Mesenchymal stem cell (in vitro differentiated cells and primary cell): ENCODE measurements at regions not wholly inside any gene's neighbourhood (a gene's known extent, or its start where the extent isn't known, plus 50 kb on each side); places are given as distances from the start of the nearest gene placed in this dataset.

Source experiments
- DNase-seq: peaks from one replicate; pipeline ENCODE4 v3.0.0-alpha.2; 2013
- H2AFZ ChIP-seq: one replicate; pipeline ENCODE4 v1.6.1; 2013; ENCODE audit warnings: low read depth, mild to moderate bottlenecking, control low read depth, inconsistent platforms, low read length, moderate library complexity
- H2AK5ac ChIP-seq: 2 replicates; pipeline ENCODE4 v1.6.1; 2013; ENCODE audit warnings: low read length, moderate library complexity, mild to moderate bottlenecking, inconsistent platforms; ENCODE audit not compliant: severe bottlenecking
- H2BK120ac ChIP-seq: one replicate; pipeline ENCODE4 v1.6.1; 2013; ENCODE audit warnings: low read depth, mild to moderate bottlenecking, inconsistent platforms, low read length, moderate library complexity
- H2BK12ac ChIP-seq, 2 experiments: one replicate each; pipeline ENCODE4 v1.6.1; 2013; ENCODE audit warnings: inconsistent platforms in 2 of 2, low read length in 2 of 2, mild to moderate bottlenecking in 2 of 2, moderate library complexity in 2 of 2, control low read depth in 1 of 2
- H2BK15ac ChIP-seq: one replicate; pipeline ENCODE4 v1.6.1; 2013; ENCODE audit warnings: mild to moderate bottlenecking, low read depth, inconsistent platforms; ENCODE audit not compliant: poor library complexity, severe bottlenecking
- H2BK5ac ChIP-seq: 2 replicates; pipeline ENCODE4 v1.6.1; 2013; ENCODE audit warnings: low read depth, mild to moderate bottlenecking, low read length, control low read depth, inconsistent platforms; ENCODE audit not compliant: poor library complexity, severe bottlenecking
- H3K14ac ChIP-seq, 2 experiments: one replicate each; pipeline ENCODE4 v1.6.1; 2013; ENCODE audit warnings: inconsistent platforms in 2 of 2, low read length in 2 of 2, control low read depth in 1 of 2, mild to moderate bottlenecking in 1 of 2, moderate library complexity in 1 of 2
- H3K18ac ChIP-seq, 2 experiments: one replicate each; pipeline ENCODE4 v1.6.1; 2013; ENCODE audit warnings: inconsistent platforms in 2 of 2, low read length in 2 of 2, control low read depth in 1 of 2, low read depth in 1 of 2, mild to moderate bottlenecking in 1 of 2
- H3K23ac ChIP-seq, 2 experiments: one replicate each; pipeline ENCODE4 v1.6.1; 2013; ENCODE audit warnings: inconsistent platforms in 2 of 2, low read length in 2 of 2, mild to moderate bottlenecking in 2 of 2, moderate library complexity in 2 of 2, control low read depth in 1 of 2
- H3K27ac ChIP-seq: 2 replicates; pipeline ENCODE4 v1.5.1; 2013; ENCODE audit warnings: mild to moderate bottlenecking, moderate library complexity, low read length, control low read depth, inconsistent platforms; ENCODE audit not compliant: poor library complexity, severe bottlenecking
- H3K27me3 ChIP-seq, 2 experiments: 2 replicates each; pipeline versions ENCODE4 v1.6.1 to v1.7.0; 2013; ENCODE audit warnings: low read length in 2 of 2, mild to moderate bottlenecking in 2 of 2, moderate library complexity in 2 of 2, control low read depth in 1 of 2, inconsistent platforms in 1 of 2; ENCODE audit not compliant: control insufficient read depth in 1 of 2, insufficient read depth in 1 of 2
- H3K36me3 ChIP-seq, 2 experiments: 2 replicates each; pipeline versions ENCODE4 v1.6.1 to v1.7.0; 2013; ENCODE audit warnings: low read length in 2 of 2, control low read depth in 1 of 2, inconsistent platforms in 1 of 2, low read depth in 1 of 2, mild to moderate bottlenecking in 1 of 2; ENCODE audit not compliant: insufficient read depth in 2 of 2, control insufficient read depth in 1 of 2
- H3K4ac ChIP-seq, 2 experiments: one replicate each; pipeline ENCODE4 v1.6.1; 2013; ENCODE audit warnings: inconsistent platforms in 2 of 2, low read length in 2 of 2, mild to moderate bottlenecking in 2 of 2, moderate library complexity in 2 of 2, control low read depth in 1 of 2, low read depth in 1 of 2
- H3K4me1 ChIP-seq: 2 replicates; pipeline ENCODE4 v1.6.1; 2013; ENCODE audit warnings: low read depth, low read length, control low read depth; ENCODE audit not compliant: control insufficient read depth, insufficient read depth
- H3K4me2 ChIP-seq: 2 replicates; pipeline ENCODE4 v1.6.1; 2013; ENCODE audit warnings: low read length, mild to moderate bottlenecking, inconsistent platforms; ENCODE audit not compliant: poor library complexity, severe bottlenecking
- H3K4me3 ChIP-seq, 2 experiments: 2 replicates each; pipeline versions ENCODE4 v1.5.1 to v1.7.0; 2013; ENCODE audit warnings: low read length in 2 of 2, mild to moderate bottlenecking in 2 of 2, control low read depth in 1 of 2, low read depth in 1 of 2; ENCODE audit not compliant: insufficient read depth in 1 of 2
- H3K79me1 ChIP-seq: replicated peaks from 2 replicates; pipeline ENCODE4 v1.6.1; 2013; ENCODE audit warnings: mild to moderate bottlenecking, control low read depth, low read length, inconsistent platforms; ENCODE audit not compliant: poor library complexity, severe bottlenecking
- H3K9ac ChIP-seq: 2 replicates; pipeline ENCODE4 v1.7.0; 2013; ENCODE audit warnings: mild to moderate bottlenecking, low read length, moderate library complexity
- H3K9me3 ChIP-seq: 2 replicates; pipeline ENCODE4 v1.7.0; 2013; ENCODE audit warnings: mild to moderate bottlenecking, low read length; ENCODE audit not compliant: control insufficient read depth
- H4K8ac ChIP-seq: one replicate; pipeline ENCODE4 v1.6.1; 2013; ENCODE audit warnings: inconsistent platforms, mild to moderate bottlenecking, low read length, moderate library complexity
- H4K91ac ChIP-seq: one replicate; pipeline ENCODE4 v1.6.1; 2013; ENCODE audit warnings: mild to moderate bottlenecking, low read length, inconsistent platforms
- WGBS: methylation state at CpG from one replicate; pipeline ENCODE4 v1.1.7; 2013; ENCODE audit warnings: mixed read lengths; 5-methylcytosine and 5-hydroxymethylcytosine counted together

DNA sequence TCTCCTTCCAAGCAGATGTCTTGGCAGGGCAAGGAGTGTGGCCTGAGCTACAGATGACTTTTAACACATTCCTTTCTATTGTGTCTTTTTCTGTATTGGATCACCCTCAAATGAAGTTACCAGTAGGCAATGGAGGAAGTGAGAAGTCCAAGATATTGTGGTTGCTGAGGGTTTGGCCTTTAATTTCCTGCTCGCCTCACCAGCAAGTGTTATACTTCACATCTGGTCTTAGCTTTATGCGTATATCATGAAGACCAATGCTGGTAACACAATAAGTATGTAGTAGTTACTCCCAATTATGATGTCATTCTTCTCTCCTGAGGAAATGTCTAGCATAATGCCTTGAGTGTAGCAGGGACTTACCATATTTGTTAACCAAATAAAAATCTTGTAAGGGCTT is 179.9 kb downstream of the ZIC1 start:
- Histone ChIP-seq H3K27me3 (no peaks in the 10 kb centered on the region), H2BK12ac (no peak overlapping the region), H3K14ac (no peak overlapping the region), H3K27ac (no peak overlapping the region), H4K8ac (no peak overlapping the region), H2BK15ac (no peak overlapping the region), H3K23ac (no peak overlapping the region), H3K9me3 (no peaks in the 10 kb centered on the region), H2BK120ac (no peak overlapping the region), H3K18ac (no peak overlapping the region), H4K91ac (no peak overlapping the region), H3K4me3 (no peak overlapping the region), H3K4me2 (no peak overlapping the region), H3K36me3 (no peaks in the 10 kb centered on the region), H3K9ac (no peak overlapping the region), H2AK5ac (no peak overlapping the region), H3K4ac (no peak overlapping the region), H2AFZ (no peak overlapping the region), H3K79me1 (no peaks in the 10 kb centered on the region), H3K4me1 (no peaks in the 10 kb centered on the region), H2BK5ac (no peak overlapping the region)
- no CpG with 5 or more reads among the region's 2 CpGs for WGBS
- no peak for DNase-seq

DNA sequence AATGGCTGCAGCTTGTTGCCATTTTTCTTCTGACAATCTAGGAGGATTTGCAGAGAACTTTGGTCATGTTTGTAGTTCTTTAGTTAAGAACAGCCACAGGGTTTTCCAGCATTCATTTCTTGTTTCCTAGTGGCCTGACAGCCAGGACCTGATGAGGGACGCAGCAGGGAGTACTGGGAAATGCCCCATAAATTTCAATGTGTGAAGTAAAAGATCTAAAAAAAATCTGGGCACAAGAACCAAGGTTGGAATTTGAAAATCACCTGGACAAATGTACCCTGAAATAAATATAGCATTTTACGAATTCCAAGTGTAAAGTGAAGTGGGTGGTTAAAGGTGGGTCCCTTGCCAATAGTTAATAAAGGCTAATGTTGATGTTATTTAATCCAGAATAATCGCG is 195.0 kb downstream of the ZIC1 start:
- no peak overlapping the region for H2BK5ac ChIP-seq
- 77% methylated on average over 4 of the region's 4 CpGs for WGBS
- H2BK12ac ChIP-seq, result no peak overlapping the region
- no peak overlapping the region for H3K14ac ChIP-seq
- no peak overlapping the region for H2BK15ac ChIP-seq
- no peak overlapping the region for H3K4me3 ChIP-seq
- H3K4me2 ChIP-seq, result no peak overlapping the region
- no peak for DNase-seq
- no peaks in the 10 kb centered on the region for H3K36me3 ChIP-seq
- no peak overlapping the region for H2AK5ac ChIP-seq
- no peak overlapping the region for H3K23ac ChIP-seq
- H3K9ac ChIP-seq, result no peak overlapping the region
- H3K79me1 ChIP-seq, result no peaks in the 10 kb centered on the region
- no peaks in the 10 kb centered on the region for H3K9me3 ChIP-seq
- H3K4ac ChIP-seq, result no peak overlapping the region
- no peak overlapping the region for H3K18ac ChIP-seq
- H4K8ac ChIP-seq, result no peak overlapping the region
- H3K4me1 ChIP-seq, result no peaks in the 10 kb centered on the region
- H3K27ac ChIP-seq, result no peak overlapping the region
- H2BK120ac ChIP-seq, result no peak overlapping the region
- H4K91ac ChIP-seq, result no peak overlapping the region
- H2AFZ ChIP-seq, result no peak overlapping the region
- H3K27me3 ChIP-seq, result no peaks in the 10 kb centered on the region

DNA sequence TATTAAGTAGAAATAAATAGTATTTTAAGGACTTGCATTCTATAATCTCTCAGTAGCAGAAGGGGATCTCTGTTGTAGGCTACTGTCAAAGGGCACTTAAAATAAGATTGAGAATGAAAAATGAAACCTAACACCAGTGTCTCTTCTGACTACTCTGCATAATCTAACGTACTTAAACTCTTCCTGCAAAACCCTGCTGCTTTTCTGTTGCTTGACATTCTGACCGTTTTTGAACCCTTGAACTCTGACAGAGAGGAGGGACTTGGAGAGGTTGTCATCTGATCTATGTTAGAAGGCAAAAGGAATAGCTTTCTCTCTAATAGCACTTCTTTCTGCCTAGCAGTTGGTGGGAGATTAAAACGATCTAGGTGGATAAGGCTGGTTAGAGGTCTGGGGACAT is 204.6 kb downstream of the ZIC1 start:
- Histone ChIP-seq H3K4me3 (no peak overlapping the region), H3K27ac (no peak overlapping the region), H3K4ac (no peak overlapping the region), H4K8ac (no peak overlapping the region), H2AFZ (no peak overlapping the region), H2BK120ac (no peak overlapping the region), H3K4me1 (no peaks in the 10 kb centered on the region), H3K14ac (no peak overlapping the region), H3K23ac (no peak overlapping the region), H3K27me3 (no peaks in the 10 kb centered on the region), H3K9me3 (no peaks in the 10 kb centered on the region), H2AK5ac (no peak overlapping the region), H3K4me2 (no peak overlapping the region), H3K18ac (no peak overlapping the region), H2BK15ac (no peak overlapping the region), H2BK5ac (no peak overlapping the region), H2BK12ac (no peak overlapping the region), H4K91ac (no peak overlapping the region), H3K36me3 (no peaks in the 10 kb centered on the region), H3K9ac (no peak overlapping the region), H3K79me1 (no peaks in the 10 kb centered on the region)
- DNase-seq, result no peak
- 73% methylated on average over 2 of the region's 3 CpGs for WGBS

DNA sequence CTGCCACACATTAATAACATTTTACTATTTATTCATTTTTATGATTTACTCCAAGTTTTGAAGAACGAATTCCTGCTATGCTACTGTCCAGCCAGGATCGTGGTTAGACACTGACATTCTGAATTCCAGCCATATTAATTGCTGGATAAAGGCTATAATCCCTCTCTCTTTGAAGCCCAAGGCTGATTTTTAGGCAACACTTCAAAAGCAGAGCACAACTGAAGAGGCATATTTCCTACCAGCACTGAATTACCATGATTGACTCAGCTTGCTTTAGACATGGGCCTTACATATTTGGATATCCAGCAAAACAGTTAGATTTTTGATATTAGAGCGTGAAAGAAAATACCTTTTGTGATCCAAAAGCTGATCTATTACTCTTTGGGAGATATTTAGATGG is 205.0 kb downstream of the ZIC1 start:
- DNase-seq, result no peak
- H3K4me2 ChIP-seq, result no peak overlapping the region
- no peak overlapping the region for H2AFZ ChIP-seq
- WGBS, result 86% methylated on average over 2 of the region's 3 CpGs
- H3K27me3 ChIP-seq, result no peaks in the 10 kb centered on the region
- H3K4ac ChIP-seq, result no peak overlapping the region
- no peak overlapping the region for H4K91ac ChIP-seq
- no peaks in the 10 kb centered on the region for H3K9me3 ChIP-seq
- H4K8ac ChIP-seq, result no peak overlapping the region
- H2BK12ac ChIP-seq, result no peak overlapping the region
- no peak overlapping the region for H3K23ac ChIP-seq
- H2AK5ac ChIP-seq, result no peak overlapping the region
- H2BK5ac ChIP-seq, result no peak overlapping the region
- no peaks in the 10 kb centered on the region for H3K36me3 ChIP-seq
- no peaks in the 10 kb centered on the region for H3K4me1 ChIP-seq
- no peak overlapping the region for H3K18ac ChIP-seq
- H2BK120ac ChIP-seq, result no peak overlapping the region
- H3K14ac ChIP-seq, result no peak overlapping the region
- H3K4me3 ChIP-seq, result no peak overlapping the region
- no peaks in the 10 kb centered on the region for H3K79me1 ChIP-seq
- H3K9ac ChIP-seq, result no peak overlapping the region
- no peak overlapping the region for H2BK15ac ChIP-seq
- no peak overlapping the region for H3K27ac ChIP-seq
